HEK293 (cell line): ENCODE measurements at regions not wholly inside any gene's neighbourhood (a gene's known extent, or its start where the extent isn't known, plus 50 kb on each side); places are given as distances from the start of the nearest gene placed in this dataset.

ENCODE experiments used
- CTCF ChIA-PET: fragments of 350-600 bp; formaldehyde crosslinking; extraction: SDS; loops from one replicate; lab custom pipeline; 2021; ENCODE audit warnings: antibody characterized with exemption; lab: Yijun Ruan, JAX
- POLR2A ChIA-PET: fragments of 300-600 bp; formaldehyde crosslinking; extraction: SDS; loops from one replicate; lab custom pipeline; 2020; ENCODE audit warnings: antibody characterized with exemption, inconsistent platforms; lab: Yijun Ruan, JAX
- H3K27ac ChIP-seq: fragments of 200-500 bp; sonication (Bioruptor generic); 2 replicates; pipeline ENCODE4 v1.5.1; 2014; ENCODE audit warnings: low read depth, low read length, control low read depth, inconsistent platforms; ENCODE audit errors: extremely low read depth
- H3K36me3 ChIP-seq, 2 experiments: fragments of 200-500 bp in 1 of 2; sonication (Bioruptor generic) in 1 of 2; 1 replicate in 1 of 2; 2 replicates in 1 of 2; pipeline ENCODE4 v1.5.1; 2014 to 2017; ENCODE audit warnings: inconsistent platforms in 2 of 2, low read length in 2 of 2; ENCODE audit not compliant: control insufficient read depth in 2 of 2, insufficient read depth in 1 of 2
- H3K4me1 ChIP-seq: fragments of 200-500 bp; sonication (Bioruptor generic); 2 replicates; pipeline ENCODE4 v1.5.1; 2014; ENCODE audit warnings: mild to moderate bottlenecking, low read length, inconsistent platforms; ENCODE audit not compliant: control insufficient read depth, insufficient read depth
- H3K4me3 ChIP-seq: 2 replicates; pipeline ENCODE4 v1.5.1; 2011; ENCODE audit warnings: low read depth, mild to moderate bottlenecking, control low read depth, low read length, moderate library complexity
- H3K9me3 ChIP-seq: fragments of 200-500 bp; sonication (Bioruptor generic); 2 replicates; pipeline ENCODE4 v1.5.1; 2014; ENCODE audit warnings: low read depth, low read length, inconsistent platforms; ENCODE audit not compliant: control insufficient read depth, insufficient read depth
- GLIS2 ChIP-seq: fragments of 450-650 bp; formaldehyde crosslinking; IDR thresholded peaks from 2 replicates; pipeline ENCODE4 v1.5.1; 2016; ENCODE audit warnings: missing biosample characterization, missing genetic modification characterization
- KLF1 ChIP-seq: fragments of 450-650 bp; formaldehyde crosslinking; IDR thresholded peaks from 2 replicates; pipeline ENCODE4 v1.5.1; 2016; ENCODE audit warnings: missing biosample characterization, missing genetic modification characterization
- KLF8 ChIP-seq: fragments of 450-650 bp; formaldehyde crosslinking; IDR thresholded peaks from 2 replicates; pipeline ENCODE4 v1.5.1; 2016; ENCODE audit warnings: missing biosample characterization, missing genetic modification characterization
- MEIS1 ChIP-seq: sonication (generic); formaldehyde crosslinking; IDR thresholded peaks from 2 replicates; pipeline ENCODE4 v1.8.1; 2022; ENCODE audit warnings: missing genetic modification reagents, mild to moderate bottlenecking, borderline replicate concordance
- MZF1 ChIP-seq: fragments of 450-650 bp; formaldehyde crosslinking; IDR thresholded peaks from 2 replicates; pipeline ENCODE4 v1.5.1; 2017; ENCODE audit warnings: missing biosample characterization, missing genetic modification characterization, borderline replicate concordance
- PRDM1 ChIP-seq: fragments of 450-650 bp; formaldehyde crosslinking; IDR thresholded peaks from 2 replicates; pipeline ENCODE4; 2016; ENCODE audit warnings: missing biosample characterization, missing genetic modification characterization
- PRDM2 ChIP-seq: fragments of 450-650 bp; formaldehyde crosslinking; IDR thresholded peaks from 2 replicates; pipeline ENCODE4 v1.5.1; 2016; ENCODE audit warnings: missing biosample characterization, missing genetic modification characterization, borderline replicate concordance
- TRIM28 ChIP-seq: IDR thresholded peaks from 2 replicates; pipeline ENCODE4 v1.6.1; 2011; ENCODE audit warnings: low read length, control low read depth, borderline replicate concordance
- ZEB2 ChIP-seq: fragments of 450-650 bp; formaldehyde crosslinking; IDR thresholded peaks from 2 replicates; pipeline ENCODE4 v1.5.1; 2016; ENCODE audit warnings: missing biosample characterization, missing genetic modification characterization
- ZNF311 ChIP-seq: fragments of 450-650 bp; formaldehyde crosslinking; IDR thresholded peaks from 2 replicates; pipeline ENCODE4 v1.5.1; 2017; ENCODE audit warnings: missing biosample characterization, missing genetic modification characterization, borderline replicate concordance
- ZNF600 ChIP-seq: fragments of 450-650 bp; formaldehyde crosslinking; IDR thresholded peaks from 2 replicates; pipeline ENCODE4 v1.5.1; 2016; ENCODE audit warnings: missing biosample characterization, missing genetic modification characterization
- ZSCAN23 ChIP-seq: fragments of 450-650 bp; formaldehyde crosslinking; IDR thresholded peaks from 2 replicates; pipeline ENCODE4 v1.5.1; 2016; ENCODE audit warnings: missing biosample characterization, missing genetic modification characterization
- TF ChIP-seq, protein P1 (sequence below): fragments of 450-650 bp; formaldehyde crosslinking; IDR thresholded peaks from 2 replicates; pipeline ENCODE4 v1.5.1; 2016; ENCODE audit warnings: missing biosample characterization, missing genetic modification characterization, borderline replicate concordance

DNA sequence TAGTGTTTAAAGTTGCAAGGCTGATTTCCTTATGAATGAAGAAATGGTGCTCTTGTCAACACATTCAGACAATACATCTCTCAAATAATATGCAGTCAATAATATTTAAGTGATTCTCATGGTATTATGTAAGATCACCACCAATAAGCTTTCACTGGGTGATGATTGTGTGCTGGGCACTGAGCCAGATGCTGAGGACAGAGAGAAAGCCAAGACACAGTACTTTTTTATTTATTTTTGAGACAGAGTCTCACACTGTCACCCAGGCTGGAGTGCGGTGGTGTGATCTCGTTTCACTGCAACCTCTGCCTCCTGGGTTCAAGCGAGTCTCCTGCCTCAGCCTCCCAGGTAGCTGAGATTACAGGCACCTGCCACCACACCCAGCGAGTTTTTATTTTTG is 130.6 kb upstream of the LSM8 start:
- no peak for TF ChIP-seq MEIS1 (CRISPR knock-in tag)
- TF ChIP-seq ZSCAN23, result no peak
- no peak for TF ChIP-seq KLF8 (tag by site-specific recombination)
- no peak for TF ChIP-seq PRDM2 (tag by site-specific recombination)
- no peak for TF ChIP-seq ZEB2 (tag by site-specific recombination)
- TF ChIP-seq MZF1 (tag by site-specific recombination), result no peak
- H3K27ac ChIP-seq, result no peak overlapping the region
- no peaks in the 10 kb centered on the region for H3K4me1 ChIP-seq
- ChIA-PET CTCF (no interaction called here), POLR2A (no interaction called here)
- H3K4me3 ChIP-seq, result no peak overlapping the region
- H3K9me3 ChIP-seq, result no peaks in the 10 kb centered on the region
- no peaks in the 10 kb centered on the region for H3K36me3 ChIP-seq

GRCh38 chr7:118054529-118054928 is 129.4 kb upstream of the LSM8 start:
- Histone ChIP-seq H3K4me3 (no peak overlapping the region), H3K27ac (no peak overlapping the region), H3K4me1 (no peaks in the 10 kb centered on the region), H3K9me3 (no peaks in the 10 kb centered on the region), H3K36me3 (no peaks in the 10 kb centered on the region)
- ChIA-PET POLR2A (no interaction called here), CTCF (no interaction called here)
- TF ChIP-seq ZNF600 (tag by site-specific recombination) (no peak), ZSCAN23 (no peak), TRIM28 (no peak), PRDM1 (tag by site-specific recombination) (no peak), GLIS2 (tag by site-specific recombination) (no peak)

DNA sequence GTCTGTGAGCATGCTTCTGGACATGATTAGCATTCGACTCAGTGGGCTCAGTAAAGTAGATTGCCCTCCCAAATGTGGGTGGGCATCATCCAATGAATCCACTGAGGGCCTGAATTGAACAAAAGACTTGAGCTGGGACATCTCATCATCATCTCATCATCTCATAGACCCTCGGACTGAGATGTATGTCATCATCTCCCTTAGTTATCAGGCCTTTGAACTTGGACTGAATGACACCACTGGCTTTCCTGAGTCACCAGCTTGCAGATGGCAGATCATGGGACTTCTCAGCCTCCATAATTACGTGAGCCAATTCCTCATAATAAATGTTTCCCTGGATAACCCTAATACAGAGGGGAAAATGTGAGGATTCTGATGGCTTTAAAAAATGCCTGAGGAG is 128.3 kb upstream of the LSM8 start:
- H3K36me3 ChIP-seq, result no peaks in the 10 kb centered on the region
- no peaks in the 10 kb centered on the region for H3K9me3 ChIP-seq
- POLR2A ChIA-PET, result no interaction called here
- CTCF ChIA-PET, result no interaction called here
- TF ChIP-seq ZNF311 (tag by site-specific recombination), result no peak
- TF ChIP-seq, protein P1, sequence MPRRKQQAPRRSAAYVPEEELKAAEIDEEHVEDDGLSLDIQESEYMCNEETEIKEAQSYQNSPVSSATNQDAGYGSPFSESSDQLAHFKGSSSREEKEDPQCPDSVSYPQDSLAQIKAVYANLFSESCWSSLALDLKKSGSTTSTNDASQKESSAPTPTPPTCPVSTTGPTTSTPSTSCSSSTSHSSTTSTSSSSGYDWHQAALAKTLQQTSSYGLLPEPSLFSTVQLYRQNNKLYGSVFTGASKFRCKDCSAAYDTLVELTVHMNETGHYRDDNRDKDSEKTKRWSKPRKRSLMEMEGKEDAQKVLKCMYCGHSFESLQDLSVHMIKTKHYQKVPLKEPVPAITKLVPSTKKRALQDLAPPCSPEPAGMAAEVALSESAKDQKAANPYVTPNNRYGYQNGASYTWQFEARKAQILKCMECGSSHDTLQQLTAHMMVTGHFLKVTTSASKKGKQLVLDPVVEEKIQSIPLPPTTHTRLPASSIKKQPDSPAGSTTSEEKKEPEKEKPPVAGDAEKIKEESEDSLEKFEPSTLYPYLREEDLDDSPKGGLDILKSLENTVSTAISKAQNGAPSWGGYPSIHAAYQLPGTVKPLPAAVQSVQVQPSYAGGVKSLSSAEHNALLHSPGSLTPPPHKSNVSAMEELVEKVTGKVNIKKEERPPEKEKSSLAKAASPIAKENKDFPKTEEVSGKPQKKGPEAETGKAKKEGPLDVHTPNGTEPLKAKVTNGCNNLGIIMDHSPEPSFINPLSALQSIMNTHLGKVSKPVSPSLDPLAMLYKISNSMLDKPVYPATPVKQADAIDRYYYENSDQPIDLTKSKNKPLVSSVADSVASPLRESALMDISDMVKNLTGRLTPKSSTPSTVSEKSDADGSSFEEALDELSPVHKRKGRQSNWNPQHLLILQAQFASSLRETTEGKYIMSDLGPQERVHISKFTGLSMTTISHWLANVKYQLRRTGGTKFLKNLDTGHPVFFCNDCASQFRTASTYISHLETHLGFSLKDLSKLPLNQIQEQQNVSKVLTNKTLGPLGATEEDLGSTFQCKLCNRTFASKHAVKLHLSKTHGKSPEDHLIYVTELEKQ (tag by site-specific recombination), result no peak
- TF ChIP-seq KLF1, result no peak
- H3K4me1 ChIP-seq, result no peaks in the 10 kb centered on the region
- no peak overlapping the region for H3K4me3 ChIP-seq
- no peak overlapping the region for H3K27ac ChIP-seq
